GM12891 (cell line): ENCODE measurements at regions not wholly inside any gene's neighbourhood (a gene's known extent, or its start where the extent isn't known, plus 50 kb on each side); places are given as distances from the start of the nearest gene placed in this dataset.

Experiments
- PAX5 ChIP-seq: IDR thresholded peaks from 2 replicates; pipeline ENCODE4 v1.6.1; 2011; ENCODE audit warnings: low read length, moderate library complexity, mild to moderate bottlenecking; ENCODE audit not compliant: insufficient read depth, severe bottlenecking
- POLR2A ChIP-seq: IDR thresholded peaks from 2 replicates; pipeline ENCODE4 v1.6.1; 2011; ENCODE audit warnings: low read depth, low read length, control low read depth
- POLR2AphosphoS5 ChIP-seq: IDR thresholded peaks from 2 replicates; pipeline ENCODE4 v1.6.1; 2011; ENCODE audit warnings: low read depth, low read length, control low read depth
- POU2F2 ChIP-seq: IDR thresholded peaks from 2 replicates; pipeline ENCODE4 v1.6.1; 2011; ENCODE audit warnings: low read depth, mild to moderate bottlenecking, control low read depth, low read length, moderate library complexity
- SPI1 ChIP-seq: IDR thresholded peaks from 2 replicates; pipeline ENCODE4 v1.6.1; 2011; ENCODE audit warnings: low read depth, low read length, control low read depth
- TAF1 ChIP-seq: IDR thresholded peaks from 2 replicates; pipeline ENCODE4 v1.6.1; 2011; ENCODE audit warnings: low read depth, low read length, control low read depth

GRCh38 chr11:134780486-134781147, 368.6 kb upstream of the B3GAT1 start:
- TF ChIP-seq POLR2A (no peak), POU2F2 (no peak), POLR2AphosphoS5 (no peak), TAF1 (no peak), PAX5 (no peak), SPI1 (no peak)
